GM12873 (cell line): ENCODE measurements at regions not wholly inside any gene's neighbourhood (a gene's known extent, or its start where the extent isn't known, plus 50 kb on each side); places are given as distances from the start of the nearest gene placed in this dataset.

ENCODE experiments used
- TF ChIP-seq, protein P1 (sequence below): IDR thresholded peaks from 2 replicates; pipeline ENCODE4 v1.5.1; 2012; ENCODE audit warnings: low read depth, mild to moderate bottlenecking, moderate library complexity, low read length, control low read depth; ENCODE audit not compliant: insufficient read depth; ENCODE audit errors: missing control alignments

DNA sequence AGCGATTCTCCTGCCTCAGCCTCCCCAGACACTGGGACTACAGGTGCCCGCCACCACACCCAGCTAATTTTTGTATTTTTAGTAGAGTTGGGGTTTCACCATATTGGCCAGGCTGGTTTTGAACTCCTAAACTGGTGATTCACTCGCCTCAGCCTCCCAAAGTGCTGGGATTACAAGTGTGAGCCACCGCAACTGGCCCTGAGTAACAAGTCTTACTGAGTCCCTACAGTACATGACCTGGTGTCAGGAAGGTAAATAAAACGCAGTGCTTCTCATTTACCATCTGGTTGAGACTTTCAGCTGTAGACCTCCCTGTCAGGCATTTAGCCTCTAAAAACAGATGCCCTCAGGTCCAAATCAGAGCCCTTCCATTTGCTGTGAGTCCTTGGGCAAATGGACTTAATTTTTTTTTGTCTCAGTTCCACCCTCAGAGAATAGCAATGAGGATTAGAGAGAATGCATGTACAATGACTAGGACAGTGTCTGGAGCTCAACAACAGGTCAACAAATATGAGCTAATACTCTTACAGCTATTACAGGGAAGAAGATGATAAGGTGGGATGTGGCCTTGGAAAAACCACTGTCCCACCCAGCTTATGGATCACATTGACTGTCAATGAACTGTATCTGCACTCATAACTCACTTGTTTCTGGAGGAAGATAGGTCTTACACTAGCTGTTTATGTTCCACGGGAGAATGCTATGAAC is 70.5 kb downstream of the PHLDA1 start:
- TF ChIP-seq, protein P1, sequence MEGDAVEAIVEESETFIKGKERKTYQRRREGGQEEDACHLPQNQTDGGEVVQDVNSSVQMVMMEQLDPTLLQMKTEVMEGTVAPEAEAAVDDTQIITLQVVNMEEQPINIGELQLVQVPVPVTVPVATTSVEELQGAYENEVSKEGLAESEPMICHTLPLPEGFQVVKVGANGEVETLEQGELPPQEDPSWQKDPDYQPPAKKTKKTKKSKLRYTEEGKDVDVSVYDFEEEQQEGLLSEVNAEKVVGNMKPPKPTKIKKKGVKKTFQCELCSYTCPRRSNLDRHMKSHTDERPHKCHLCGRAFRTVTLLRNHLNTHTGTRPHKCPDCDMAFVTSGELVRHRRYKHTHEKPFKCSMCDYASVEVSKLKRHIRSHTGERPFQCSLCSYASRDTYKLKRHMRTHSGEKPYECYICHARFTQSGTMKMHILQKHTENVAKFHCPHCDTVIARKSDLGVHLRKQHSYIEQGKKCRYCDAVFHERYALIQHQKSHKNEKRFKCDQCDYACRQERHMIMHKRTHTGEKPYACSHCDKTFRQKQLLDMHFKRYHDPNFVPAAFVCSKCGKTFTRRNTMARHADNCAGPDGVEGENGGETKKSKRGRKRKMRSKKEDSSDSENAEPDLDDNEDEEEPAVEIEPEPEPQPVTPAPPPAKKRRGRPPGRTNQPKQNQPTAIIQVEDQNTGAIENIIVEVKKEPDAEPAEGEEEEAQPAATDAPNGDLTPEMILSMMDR, result no peak

DNA sequence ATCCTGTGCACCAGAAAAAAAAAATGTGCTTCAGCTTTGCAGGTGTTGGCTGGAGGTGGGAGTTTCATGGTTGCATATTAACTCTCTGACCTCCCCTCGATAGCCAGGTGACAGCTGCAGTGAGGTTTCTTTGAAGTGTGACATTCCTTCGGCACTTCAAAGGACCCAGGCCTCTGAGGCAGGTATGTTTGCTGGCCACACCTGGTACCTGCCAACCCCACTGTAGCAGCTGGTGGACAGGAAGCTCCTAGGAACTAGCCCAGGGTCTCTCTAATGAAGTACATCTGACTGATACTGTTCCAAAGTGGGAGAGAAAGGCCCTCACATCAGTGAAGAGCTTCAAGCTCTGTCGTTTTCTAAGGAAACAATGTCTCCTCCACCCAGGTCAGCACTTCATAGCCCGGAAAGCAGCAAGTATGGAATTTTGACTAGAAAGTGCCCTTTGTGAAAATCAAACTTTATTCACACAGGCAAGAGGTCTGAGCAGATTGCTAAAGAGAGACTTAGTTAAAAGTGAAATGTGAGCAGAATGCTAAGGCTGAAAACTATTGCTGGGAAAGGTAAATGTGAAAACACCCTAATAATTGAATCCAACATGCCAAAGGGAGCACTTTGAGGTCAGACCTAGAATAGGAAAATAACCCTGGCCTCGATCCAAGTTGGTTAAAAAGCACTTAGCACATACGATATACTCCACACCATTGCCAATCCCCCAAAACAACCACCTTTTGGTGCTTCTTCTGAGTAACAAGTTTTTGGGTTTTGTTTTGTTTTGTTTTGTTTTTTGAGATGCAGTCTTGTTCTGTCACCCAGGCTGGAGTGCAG is 71.3 kb downstream of the PHLDA1 start:
- TF ChIP-seq, protein P1, result no peak

DNA sequence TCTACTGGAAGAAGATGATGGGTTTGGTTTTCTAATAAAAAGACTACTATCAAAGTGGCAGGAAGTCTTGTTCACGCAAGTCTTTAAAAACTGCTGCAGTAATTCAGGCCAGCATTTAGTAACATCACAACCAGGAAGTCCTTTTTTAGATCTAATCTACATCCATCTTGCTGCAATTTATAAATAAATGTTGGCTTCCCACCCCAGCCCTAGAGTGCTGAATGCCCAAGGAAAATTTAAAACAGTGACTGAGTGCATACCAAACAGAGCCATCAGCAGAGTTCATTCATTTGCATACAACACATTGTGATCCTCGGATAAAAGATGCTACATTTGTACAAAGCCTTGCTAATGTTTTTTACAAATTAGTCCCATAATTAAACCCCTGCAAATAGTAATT is 72.1 kb downstream of the PHLDA1 start:
- TF ChIP-seq, protein P1, result no peak

DNA sequence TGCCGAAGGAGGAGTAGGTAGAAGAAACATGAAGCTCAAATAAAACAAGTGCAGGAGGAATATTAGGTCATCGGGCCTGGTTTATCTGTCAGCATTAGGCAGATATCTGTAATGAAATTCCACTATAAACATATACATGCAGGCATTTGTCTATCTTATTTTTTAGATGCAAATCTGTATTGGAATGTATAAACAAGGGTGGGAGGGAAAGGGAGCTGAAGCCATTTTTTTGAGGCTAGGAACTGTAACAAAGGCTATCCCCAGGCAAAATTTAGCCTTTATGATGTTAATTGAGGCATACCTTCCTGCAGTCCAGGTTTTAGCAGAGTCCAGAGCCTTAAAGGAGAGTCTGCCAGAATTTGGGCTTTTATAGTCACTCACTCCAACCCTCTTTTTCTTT is 72.5 kb downstream of the PHLDA1 start:
- TF ChIP-seq, protein P1, result no peak

DNA sequence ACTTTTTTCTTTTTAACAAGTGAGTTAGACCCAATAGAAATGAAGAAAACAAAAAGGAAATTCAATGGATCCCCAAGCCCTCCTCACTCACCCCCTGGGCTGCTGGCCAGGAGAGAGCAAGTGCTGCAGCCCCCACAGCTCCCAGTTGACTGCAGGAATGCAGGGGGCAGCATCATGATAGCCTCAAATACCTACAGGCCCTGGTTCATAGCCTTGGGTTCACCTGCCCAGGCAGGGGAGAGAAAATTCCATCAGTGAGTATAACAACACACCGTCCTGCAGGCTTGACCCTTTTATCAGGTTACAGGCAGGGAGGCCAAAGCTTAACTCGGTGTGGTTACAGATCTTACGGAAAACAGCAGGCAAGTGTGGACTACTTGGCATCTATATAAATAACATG is 76.3 kb downstream of the PHLDA1 start:
- TF ChIP-seq, protein P1, result no peak

DNA sequence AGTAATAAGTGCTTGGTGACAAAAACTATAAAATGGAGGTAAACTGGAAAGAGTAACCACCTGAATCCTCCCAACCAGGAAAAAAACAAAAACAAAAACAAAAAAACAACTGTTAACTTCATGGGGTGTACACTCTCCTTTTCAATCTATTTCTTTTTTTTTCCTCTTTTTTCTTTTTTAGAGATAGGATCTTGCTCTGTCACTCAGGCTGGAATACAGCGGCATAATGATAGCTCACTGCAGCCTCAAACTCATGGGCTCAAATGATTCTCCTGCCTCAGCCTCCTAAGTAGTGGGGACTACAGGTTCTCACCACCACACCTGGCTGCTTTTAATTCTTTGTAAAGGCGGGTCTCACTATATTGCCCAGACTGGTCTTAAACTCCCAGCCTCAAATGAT is 76.8 kb downstream of the PHLDA1 start:
- TF ChIP-seq, protein P1, result no peak

DNA sequence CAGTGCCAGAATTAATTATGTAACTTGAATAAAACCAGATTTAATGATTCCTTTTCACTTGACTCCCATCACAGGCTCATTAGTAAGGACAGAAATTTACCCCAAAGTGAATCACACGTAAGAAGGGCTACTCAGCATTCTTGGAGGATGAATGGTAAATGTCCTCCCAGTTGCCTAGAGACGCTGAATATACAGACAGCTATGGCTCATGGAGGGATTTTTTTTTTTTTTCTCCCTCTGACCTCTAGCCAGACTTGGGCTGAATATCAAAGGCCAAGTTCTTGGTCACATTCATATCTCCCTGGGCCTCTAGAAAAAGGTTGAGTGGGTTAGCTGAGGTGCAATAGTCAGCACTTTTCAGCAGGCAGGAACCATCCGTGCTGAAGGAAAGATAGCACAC is 77.5 kb downstream of the PHLDA1 start:
- TF ChIP-seq, protein P1, result no peak
